Astrocyte of the cerebellum (primary cell): ENCODE measurements at regions not wholly inside any gene's neighbourhood (a gene's known extent, or its start where the extent isn't known, plus 50 kb on each side); places are given as distances from the start of the nearest gene placed in this dataset.

Experiments
- DNase-seq: peaks from one replicate; pipeline ENCODE4 v3.0.0-alpha.2; 2011; ENCODE audit warnings: low read depth
- H3K4me3 ChIP-seq: 2 replicates; pipeline ENCODE4 v1.5.1; 2011; ENCODE audit warnings: mild to moderate bottlenecking, low read depth, low read length, moderate library complexity
- in situ Hi-C: cut with HindIII; loops from 2 replicates; pipeline ENCODE4 v1.10.0; 2017; ENCODE audit warnings: low sequenced_read_pairs
- TF ChIP-seq, protein P1 (sequence below): IDR thresholded peaks from 2 replicates; pipeline ENCODE4 v1.5.1; 2012; ENCODE audit warnings: low read length, low read depth, moderate library complexity, mild to moderate bottlenecking; ENCODE audit errors: missing control alignments

DNA sequence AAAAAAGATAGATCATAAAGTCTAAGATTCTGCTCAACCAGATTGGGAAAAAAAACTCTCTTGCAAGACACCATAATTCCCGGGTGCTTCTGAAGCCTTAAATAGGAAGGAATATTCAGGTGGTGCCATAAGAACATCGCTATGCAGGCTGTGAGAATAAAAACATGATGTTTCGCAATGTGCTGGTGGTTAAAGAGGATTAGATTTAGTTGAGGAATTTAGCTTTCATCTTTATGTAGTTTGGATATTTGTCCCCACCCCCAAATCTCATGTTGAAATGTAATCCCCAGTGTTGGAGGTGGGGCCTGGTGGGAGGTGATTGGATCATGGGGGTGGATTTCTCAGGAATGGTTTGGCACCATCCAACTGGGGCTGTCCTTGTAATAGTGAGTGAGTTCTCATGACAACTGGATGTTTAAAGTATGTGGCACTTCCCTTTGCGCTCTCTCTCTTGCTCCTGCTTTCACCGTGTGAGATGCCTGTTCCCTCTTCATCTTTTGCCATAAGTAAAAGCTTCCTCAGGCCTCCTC lies 132.2 kb downstream of the AKAIN1 start:
- in situ Hi-C loops = no loop called here
- no peak overlapping the region for H3K4me3 ChIP-seq
- DNase-seq = no peak
- TF ChIP-seq, protein P1, sequence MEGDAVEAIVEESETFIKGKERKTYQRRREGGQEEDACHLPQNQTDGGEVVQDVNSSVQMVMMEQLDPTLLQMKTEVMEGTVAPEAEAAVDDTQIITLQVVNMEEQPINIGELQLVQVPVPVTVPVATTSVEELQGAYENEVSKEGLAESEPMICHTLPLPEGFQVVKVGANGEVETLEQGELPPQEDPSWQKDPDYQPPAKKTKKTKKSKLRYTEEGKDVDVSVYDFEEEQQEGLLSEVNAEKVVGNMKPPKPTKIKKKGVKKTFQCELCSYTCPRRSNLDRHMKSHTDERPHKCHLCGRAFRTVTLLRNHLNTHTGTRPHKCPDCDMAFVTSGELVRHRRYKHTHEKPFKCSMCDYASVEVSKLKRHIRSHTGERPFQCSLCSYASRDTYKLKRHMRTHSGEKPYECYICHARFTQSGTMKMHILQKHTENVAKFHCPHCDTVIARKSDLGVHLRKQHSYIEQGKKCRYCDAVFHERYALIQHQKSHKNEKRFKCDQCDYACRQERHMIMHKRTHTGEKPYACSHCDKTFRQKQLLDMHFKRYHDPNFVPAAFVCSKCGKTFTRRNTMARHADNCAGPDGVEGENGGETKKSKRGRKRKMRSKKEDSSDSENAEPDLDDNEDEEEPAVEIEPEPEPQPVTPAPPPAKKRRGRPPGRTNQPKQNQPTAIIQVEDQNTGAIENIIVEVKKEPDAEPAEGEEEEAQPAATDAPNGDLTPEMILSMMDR = no peak

DNA sequence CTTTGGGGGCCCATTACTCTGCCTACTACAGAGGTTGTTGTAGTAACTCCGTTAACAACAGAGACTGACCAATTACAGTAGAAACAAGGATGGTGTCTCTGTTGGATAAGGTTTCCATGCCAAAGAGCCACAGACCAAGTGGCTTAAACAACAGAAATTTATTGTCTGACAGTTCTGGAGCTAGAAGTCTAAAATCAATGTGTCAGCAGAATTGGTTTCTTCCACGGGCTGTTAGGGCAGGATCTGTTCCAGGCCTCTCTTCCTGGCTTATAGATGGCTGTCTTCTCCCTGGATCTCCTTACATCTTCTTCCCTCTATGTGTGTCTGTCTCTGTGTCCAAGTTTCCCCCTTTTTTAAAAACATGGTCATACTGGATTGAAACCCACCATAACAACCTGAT lies 135.3 kb downstream of the AKAIN1 start:
- TF ChIP-seq, protein P1 = no peak
- H3K4me3 ChIP-seq = no peak overlapping the region
- in situ Hi-C loops = no loop called here
- no peak for DNase-seq

DNA sequence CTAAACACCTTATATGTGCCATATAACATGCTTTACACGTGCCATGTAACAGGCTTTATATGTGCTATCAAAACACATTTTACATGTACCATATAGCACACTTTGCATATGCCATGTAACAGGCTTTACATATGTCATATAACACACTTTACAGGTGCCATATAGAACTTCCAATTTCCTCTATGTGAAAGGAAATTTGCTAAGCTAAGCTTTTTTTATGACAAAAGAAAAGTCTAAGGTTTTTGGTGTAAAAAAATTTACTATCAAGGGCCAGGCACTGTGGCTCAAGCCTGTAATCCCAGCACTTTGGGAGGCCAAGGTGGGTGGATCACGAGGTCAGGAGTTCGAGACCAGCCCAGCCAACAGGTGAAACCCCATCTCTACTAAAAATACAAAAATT lies 136.5 kb downstream of the AKAIN1 start:
- TF ChIP-seq, protein P1 = no peak
- in situ Hi-C loops = no loop called here
- no peak overlapping the region for H3K4me3 ChIP-seq
- no peak for DNase-seq

DNA sequence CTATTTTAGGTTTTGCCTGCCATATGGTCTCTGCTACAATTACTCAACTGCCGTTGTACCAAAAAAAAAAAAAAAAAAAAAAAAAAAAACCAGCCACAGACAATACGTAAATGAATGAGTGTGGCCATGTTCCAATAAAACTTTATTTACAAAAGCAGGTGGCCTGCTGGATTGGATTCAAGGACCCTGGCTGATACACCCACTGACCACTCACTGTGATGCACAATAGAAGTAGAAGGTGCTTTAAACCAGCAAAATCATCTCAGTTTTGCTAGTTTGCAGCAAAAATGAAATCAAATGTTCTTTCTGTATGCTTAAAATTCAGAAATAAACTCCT lies 137.4 kb downstream of the AKAIN1 start:
- TF ChIP-seq, protein P1 = no peak
- H3K4me3 ChIP-seq = no peak overlapping the region
- in situ Hi-C loops = no loop called here
- no peak for DNase-seq

DNA sequence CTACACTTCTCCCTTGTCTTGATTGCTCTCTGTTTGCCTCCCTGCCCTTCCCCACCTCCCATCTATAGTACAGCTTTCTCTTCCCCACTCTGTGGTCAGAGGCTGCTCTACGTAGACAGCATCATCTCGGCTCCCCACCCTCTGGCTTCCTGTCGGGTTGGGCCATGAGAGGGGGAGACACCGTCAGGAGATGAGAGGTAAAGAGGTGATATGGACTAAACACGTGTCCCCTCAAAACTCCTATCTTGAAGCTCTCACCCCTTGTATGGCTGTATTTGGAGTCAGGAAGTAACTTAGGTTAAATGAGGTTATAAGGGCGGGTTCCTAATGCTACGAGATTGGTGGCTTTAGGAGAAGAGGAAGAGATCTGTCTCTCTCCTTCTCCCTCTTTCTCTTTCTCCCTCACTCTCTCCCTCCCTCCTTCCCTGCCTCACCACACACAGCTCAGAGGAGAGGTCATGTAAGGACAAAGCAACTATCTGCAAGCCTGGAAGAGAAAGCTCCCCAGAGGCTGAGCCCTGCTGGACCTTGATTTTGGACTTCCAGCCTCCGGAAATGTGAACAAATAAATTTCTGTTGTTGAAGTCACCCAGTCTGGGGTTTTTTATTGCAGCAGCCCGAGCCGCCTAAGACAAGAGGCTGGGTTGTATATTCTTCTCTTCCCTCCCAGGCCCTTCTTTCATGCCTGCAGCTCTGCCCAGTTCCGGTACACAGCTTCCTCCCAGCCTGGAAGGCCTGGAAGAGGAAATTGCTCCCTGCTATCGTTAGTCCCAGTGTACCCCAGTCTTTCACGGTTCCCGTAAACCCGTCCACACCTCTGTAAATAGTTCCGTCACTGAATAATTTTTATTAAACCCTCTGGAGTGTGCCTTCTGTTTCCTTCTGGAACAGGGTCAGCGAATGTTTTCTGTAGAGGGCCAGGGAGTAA lies 138.0 kb downstream of the AKAIN1 start:
- DNase-seq = no peak
- no peak overlapping the region for H3K4me3 ChIP-seq
- in situ Hi-C loops = no loop called here
- TF ChIP-seq, protein P1 = no peak

DNA sequence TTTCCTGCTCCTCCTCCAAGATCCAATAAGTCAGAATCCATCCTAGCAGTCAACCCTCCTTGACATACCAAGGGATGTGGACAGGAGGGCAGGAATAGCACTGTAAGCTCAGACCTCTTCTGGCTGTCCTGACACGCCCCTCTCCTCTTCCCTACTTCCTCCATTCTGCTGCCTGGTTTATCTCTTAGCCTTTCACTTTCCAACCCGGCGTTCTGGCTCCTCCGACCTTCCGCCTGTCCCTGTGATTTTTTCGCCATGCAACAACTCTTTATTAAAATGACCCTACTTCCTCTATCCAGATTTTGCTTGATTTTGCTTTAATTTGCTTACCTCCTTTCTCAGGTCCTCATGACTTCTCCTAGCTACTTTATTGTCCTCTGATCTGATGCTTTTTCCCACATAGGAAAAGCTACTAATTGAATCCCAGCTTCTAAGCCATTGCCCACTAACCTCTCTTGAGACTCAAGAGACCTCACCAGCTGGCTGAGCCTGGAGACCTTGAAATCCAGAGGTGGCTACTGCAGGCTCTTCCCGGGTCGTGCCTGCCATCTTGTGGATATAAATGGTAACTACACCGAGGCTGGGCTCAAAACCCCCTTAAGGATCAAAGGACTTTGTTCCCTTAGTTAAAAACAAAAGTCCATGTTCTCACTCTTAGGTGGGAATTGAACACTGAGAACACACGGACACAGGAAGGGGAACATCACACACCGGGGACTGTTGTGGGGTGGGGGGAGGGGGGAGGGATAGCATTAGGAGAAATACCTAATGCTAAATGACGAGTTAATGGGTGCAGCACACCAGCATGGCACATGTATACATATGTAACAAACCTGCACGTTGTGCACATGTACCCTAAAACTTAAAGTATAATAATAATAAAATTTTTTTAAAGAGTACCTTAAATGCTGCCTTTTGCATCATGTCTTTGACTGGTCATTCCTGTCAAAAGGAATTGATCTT lies 139.4 kb downstream of the AKAIN1 start:
- in situ Hi-C loops = no loop called here
- TF ChIP-seq, protein P1 = peak; percentile 81
- H3K4me3 ChIP-seq = no peak overlapping the region
- DNase-seq = peak; percentile 32
